Neural cell (in vitro differentiated cells): ENCODE measurements at regions not wholly inside any gene's neighbourhood (a gene's known extent, or its start where the extent isn't known, plus 50 kb on each side); places are given as distances from the start of the nearest gene placed in this dataset.

Experiments used
- CTCF ChIP-seq: fragments of 450-650 bp; IDR thresholded peaks from 2 replicates; pipeline ENCODE4 v1.5.1; 2014; ENCODE audit warnings: antibody characterized with exemption, mild to moderate bottlenecking, moderate library complexity; ENCODE audit not compliant: poor library complexity, severe bottlenecking
- EZH2 ChIP-seq: fragments of 200-600, 300-800 bp; shearing (Covaris generic), sonication (generic); IDR thresholded peaks from 2 replicates; pipeline ENCODE4 v1.6.1; 2014; ENCODE audit warnings: antibody characterized with exemption, low read length, borderline replicate concordance, mild to moderate bottlenecking; ENCODE audit not compliant: insufficient read depth, poor library complexity, severe bottlenecking
- POLR2AphosphoS5 ChIP-seq: IDR thresholded peaks from 2 replicates; pipeline ENCODE4 v1.6.1; 2012

- no peak for TF ChIP-seq CTCF
- TF ChIP-seq POLR2AphosphoS5: no peak
- TF ChIP-seq EZH2: no peak
These were observed 256.1 kb upstream of the CNTNAP5 start for GRCh38 chr2:123769001-123769400.
